ENCODE measurements at regions not wholly inside any gene's neighbourhood (a gene's known extent, or its start where the extent isn't known, plus 50 kb on each side); places are given as distances from the start of the nearest gene placed in this dataset.

DNA sequence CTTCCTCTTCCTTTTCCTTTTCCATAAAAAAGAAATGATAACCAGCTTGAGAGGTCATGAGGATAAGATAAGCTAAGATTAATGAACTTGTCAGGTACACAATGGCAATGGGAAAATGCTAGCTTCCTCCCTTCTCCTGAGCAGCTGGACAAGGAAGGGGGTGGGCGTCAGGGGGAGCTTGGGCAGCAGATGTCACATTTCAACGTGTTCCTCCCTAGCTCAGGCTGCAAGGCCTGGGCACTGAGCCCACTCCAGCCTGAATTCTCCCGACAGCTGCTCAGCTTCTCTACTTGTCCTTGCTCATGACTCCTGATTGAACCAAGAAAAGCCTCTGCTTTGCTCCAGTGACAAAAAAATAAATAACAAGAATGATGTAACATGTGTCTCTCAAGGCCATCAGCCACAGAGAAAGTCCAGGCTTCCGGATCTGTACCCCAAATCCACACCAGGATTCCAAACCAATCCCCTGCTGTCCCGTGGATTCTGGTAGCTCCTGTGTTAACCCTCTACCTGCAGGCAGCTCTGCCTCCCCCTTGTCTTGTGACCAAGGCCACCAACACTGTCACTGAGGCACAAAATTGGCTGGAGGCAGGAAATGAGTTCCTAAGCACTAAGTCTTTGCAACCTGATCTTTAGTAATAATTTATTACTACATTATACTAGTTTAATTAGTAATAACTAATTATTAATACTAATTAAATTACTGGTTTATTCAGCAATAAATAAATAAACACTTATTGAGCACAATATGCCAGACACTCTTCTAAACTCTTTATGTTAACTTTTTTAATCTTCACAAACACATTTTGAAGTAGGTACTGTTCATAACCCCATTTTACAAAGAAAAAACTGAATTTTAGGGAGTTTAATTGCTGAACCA lies 146.5 kb downstream of the CCDC34 start:
- H2AFZ ChIP-seq (ENCODE audit: low read length): no peak overlapping the region
- H3K9me3 ChIP-seq (ENCODE audit: low read length): no peaks in the 10 kb centered on the region
- ChIA-PET CTCF (ENCODE audit: unreplicated experiment) (no interaction called here), POLR2A (no interaction called here)
- no peaks in the 10 kb centered on the region for H3K4me1 ChIP-seq (ENCODE audit: insufficient read depth, low read length, poor library complexity, severe bottlenecking)
- BruUV-seq (replicated peaks): no TSS peak
- no peaks in the 10 kb centered on the region for H3K79me2 ChIP-seq (ENCODE audit: insufficient read depth, low read depth, low read length)
- H3K36me3 ChIP-seq (ENCODE audit: insufficient read depth, low read length): no peaks in the 10 kb centered on the region
- TF ChIP-seq, protein P1, sequence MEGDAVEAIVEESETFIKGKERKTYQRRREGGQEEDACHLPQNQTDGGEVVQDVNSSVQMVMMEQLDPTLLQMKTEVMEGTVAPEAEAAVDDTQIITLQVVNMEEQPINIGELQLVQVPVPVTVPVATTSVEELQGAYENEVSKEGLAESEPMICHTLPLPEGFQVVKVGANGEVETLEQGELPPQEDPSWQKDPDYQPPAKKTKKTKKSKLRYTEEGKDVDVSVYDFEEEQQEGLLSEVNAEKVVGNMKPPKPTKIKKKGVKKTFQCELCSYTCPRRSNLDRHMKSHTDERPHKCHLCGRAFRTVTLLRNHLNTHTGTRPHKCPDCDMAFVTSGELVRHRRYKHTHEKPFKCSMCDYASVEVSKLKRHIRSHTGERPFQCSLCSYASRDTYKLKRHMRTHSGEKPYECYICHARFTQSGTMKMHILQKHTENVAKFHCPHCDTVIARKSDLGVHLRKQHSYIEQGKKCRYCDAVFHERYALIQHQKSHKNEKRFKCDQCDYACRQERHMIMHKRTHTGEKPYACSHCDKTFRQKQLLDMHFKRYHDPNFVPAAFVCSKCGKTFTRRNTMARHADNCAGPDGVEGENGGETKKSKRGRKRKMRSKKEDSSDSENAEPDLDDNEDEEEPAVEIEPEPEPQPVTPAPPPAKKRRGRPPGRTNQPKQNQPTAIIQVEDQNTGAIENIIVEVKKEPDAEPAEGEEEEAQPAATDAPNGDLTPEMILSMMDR (conservative IDR thresholded peaks at IDR 0.05; ENCODE audit: low read length): no peak
- no peak for TF ChIP-seq EZH2phosphoT487 (IDR thresholded peaks at IDR 0.05; ENCODE audit: borderline replicate concordance, low read depth, low read length)
- no peaks in the 10 kb centered on the region for H3K9me2 ChIP-seq (ENCODE audit: insufficient read depth, low read length)
- intact Hi-C loops (cut with micrococcal nuclease; ENCODE audit: unreplicated experiment): no loop called here
- DNase-seq (ENCODE audit: low spot score): no peak
- H3K27ac ChIP-seq (ENCODE audit: low read depth, low read length, poor library complexity, severe bottlenecking): no peak overlapping the region
- no peak overlapping the region for H3K4me2 ChIP-seq (ENCODE audit: low read length)
- H3K4me3 ChIP-seq (ENCODE audit: low read depth, low read length, poor library complexity, severe bottlenecking): no peak overlapping the region
- no peaks in the 10 kb centered on the region for H4K20me1 ChIP-seq (ENCODE audit: insufficient read depth, low read length)

DNA sequence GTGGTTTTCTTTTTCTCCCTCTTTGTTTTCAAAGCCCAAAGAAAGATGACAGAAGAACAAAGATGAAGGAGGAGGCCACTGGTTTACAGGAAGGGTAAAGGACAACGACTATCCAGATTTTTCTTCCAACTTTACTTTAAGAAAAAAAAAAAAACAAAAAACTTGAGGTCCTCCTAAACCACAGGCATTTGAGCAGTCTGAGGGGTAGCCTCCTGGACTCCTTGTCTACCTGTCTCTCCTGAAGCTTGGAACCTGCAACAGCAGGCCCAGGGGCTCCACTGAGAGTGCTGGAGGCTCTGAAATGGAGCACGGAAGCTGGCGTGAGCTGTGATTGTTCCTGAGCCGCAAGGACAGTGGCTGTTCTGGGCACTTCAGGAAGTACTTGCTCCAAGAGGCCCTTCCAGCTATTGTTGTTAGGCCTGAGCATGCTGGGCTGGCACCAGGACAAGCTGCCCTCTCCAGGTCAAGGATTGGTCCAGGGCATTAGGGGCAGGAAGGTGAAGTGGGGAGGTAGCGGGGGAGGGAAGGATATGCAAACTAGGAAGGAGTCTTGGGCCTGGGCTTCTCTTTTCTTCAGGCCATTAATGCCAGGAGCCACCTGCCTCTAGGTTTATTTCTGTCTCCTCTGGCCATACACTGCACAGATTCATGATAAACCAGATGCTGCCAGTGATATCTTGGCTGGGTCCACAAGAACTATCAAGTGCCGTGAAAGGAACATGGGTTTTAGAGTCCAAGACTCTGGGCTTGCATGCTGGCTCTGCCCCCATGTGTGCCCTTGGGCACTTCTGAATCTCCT lies 147.3 kb downstream of the CCDC34 start:
- no peaks in the 10 kb centered on the region for H3K9me2 ChIP-seq (ENCODE audit: insufficient read depth, low read length)
- no peaks in the 10 kb centered on the region for H3K4me1 ChIP-seq (ENCODE audit: insufficient read depth, low read length, poor library complexity, severe bottlenecking)
- H4K20me1 ChIP-seq (ENCODE audit: insufficient read depth, low read length): no peaks in the 10 kb centered on the region
- H3K9me3 ChIP-seq (ENCODE audit: low read length): no peaks in the 10 kb centered on the region
- no TSS peak for BruUV-seq (replicated peaks)
- H3K36me3 ChIP-seq (ENCODE audit: insufficient read depth, low read length): no peaks in the 10 kb centered on the region
- no peak overlapping the region for H3K4me3 ChIP-seq (ENCODE audit: low read depth, low read length, poor library complexity, severe bottlenecking)
- POLR2A ChIA-PET: no interaction called here
- CTCF ChIA-PET (ENCODE audit: unreplicated experiment): no interaction called here
- no peak overlapping the region for H3K27ac ChIP-seq (ENCODE audit: low read depth, low read length, poor library complexity, severe bottlenecking)
- no peak for TF ChIP-seq EZH2phosphoT487 (IDR thresholded peaks at IDR 0.05; ENCODE audit: borderline replicate concordance, low read depth, low read length)
- TF ChIP-seq, protein P1 (conservative IDR thresholded peaks at IDR 0.05; ENCODE audit: low read length): no peak
- intact Hi-C loops (cut with micrococcal nuclease; ENCODE audit: unreplicated experiment): no loop called here
- H3K4me2 ChIP-seq (ENCODE audit: low read length): no peak overlapping the region
- H2AFZ ChIP-seq (ENCODE audit: low read length): no peak overlapping the region
- H3K79me2 ChIP-seq (ENCODE audit: insufficient read depth, low read depth, low read length): no peaks in the 10 kb centered on the region
- no peak for DNase-seq (ENCODE audit: low spot score)

Measured in OCI-LY7 (cell line).